ENCODE measurements at regions not wholly inside any gene's neighbourhood (a gene's known extent, or its start where the extent isn't known, plus 50 kb on each side); places are given as distances from the start of the nearest gene placed in this dataset.

DNA sequence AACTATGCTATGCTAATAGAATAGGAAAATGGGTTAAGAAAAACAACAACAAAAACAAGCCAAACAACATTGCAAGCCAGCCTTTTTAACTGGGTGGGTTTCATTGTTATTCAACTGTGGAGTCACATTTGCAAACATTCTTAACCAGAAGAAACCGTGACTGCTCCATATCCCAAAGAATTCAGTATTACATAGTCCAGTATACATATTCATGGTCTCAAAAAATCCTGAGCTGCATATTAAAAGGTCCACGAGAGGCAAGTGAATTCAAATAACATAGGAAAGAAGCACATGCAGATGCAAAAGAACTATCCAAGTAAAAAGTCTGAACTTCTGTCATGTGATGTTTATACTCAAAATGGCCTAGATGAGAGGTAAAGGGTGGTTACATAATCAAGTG, 179.1 kb upstream of the ETAA1 start:
- Histone ChIP-seq H3K4me1 (ENCODE audit: control insufficient read depth in 2 of 2, insufficient read depth in 2 of 2, low read length in 2 of 2) (no peaks in the 10 kb centered on the region), H3K36me3 (ENCODE audit: control insufficient read depth in 2 of 2, insufficient read depth in 2 of 2, low read length in 2 of 2) (no peaks in the 10 kb centered on the region), H3K27me3 (ENCODE audit: control insufficient read depth in 2 of 2, insufficient read depth in 2 of 2, low read length in 2 of 2) (no peaks in the 10 kb centered on the region), H3K4me3 (ENCODE audit: low read length in 2 of 2) (no peak overlapping the region), H3K9me3 (ENCODE audit: control insufficient read depth in 2 of 2, low read length in 2 of 2) (no peaks in the 10 kb centered on the region), H3K9ac (ENCODE audit: low read depth in 1 of 2, low read length in 2 of 2) (no peak overlapping the region), H3K27ac (ENCODE audit: low read depth in 2 of 2, low read length in 2 of 2) (no peak overlapping the region)

DNA sequence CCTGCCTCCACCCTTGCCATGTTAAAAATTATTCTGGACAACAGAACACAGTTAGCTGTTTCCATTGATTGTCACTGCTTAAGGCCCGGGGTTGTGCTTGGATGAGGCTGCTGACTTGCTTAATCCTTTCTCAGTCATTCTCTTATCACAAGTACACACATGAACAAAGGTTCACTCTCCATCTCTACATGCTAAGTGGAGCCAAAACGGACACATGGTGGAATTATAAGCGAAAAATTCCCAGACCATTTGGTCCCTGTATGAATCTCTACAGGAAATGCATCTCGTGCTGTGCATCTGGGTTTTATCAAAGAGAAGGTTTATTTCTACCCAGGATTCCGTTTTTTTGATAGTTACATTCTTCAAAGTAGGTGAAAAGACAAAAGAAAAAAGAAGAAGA, 177.5 kb upstream of the ETAA1 start:
- H3K36me3 ChIP-seq (ENCODE audit: control insufficient read depth in 2 of 2, insufficient read depth in 2 of 2, low read length in 2 of 2), result no peaks in the 10 kb centered on the region
- H3K27me3 ChIP-seq (ENCODE audit: control insufficient read depth in 2 of 2, insufficient read depth in 2 of 2, low read length in 2 of 2), result no peaks in the 10 kb centered on the region
- no peak overlapping the region for H3K4me3 ChIP-seq (ENCODE audit: low read length in 2 of 2)
- H3K9ac ChIP-seq (ENCODE audit: low read depth in 1 of 2, low read length in 2 of 2), result no peak overlapping the region
- no peaks in the 10 kb centered on the region for H3K4me1 ChIP-seq (ENCODE audit: control insufficient read depth in 2 of 2, insufficient read depth in 2 of 2, low read length in 2 of 2)
- H3K27ac ChIP-seq (ENCODE audit: low read depth in 2 of 2, low read length in 2 of 2), result no peak overlapping the region
- H3K9me3 ChIP-seq (ENCODE audit: control insufficient read depth in 2 of 2, low read length in 2 of 2), result no peaks in the 10 kb centered on the region

DNA sequence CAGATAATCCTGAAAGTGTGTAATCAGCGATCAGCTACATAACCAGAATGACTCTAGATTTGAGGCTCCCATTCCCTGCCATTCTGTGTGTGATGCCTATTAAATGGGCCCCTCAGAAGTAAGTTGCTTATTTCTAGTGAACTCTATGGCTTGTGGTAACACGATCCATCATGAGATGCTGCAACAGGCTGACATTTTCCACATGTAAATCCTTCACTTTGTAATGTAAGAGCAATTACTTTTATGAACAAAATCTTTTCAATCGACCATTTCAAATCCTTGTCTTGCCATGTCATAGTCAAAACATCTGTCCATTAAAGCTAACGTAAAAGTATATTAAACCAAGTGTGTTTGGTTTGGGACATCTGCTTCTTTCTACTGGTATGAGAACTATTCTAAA, 175.9 kb upstream of the ETAA1 start:
- H3K27ac ChIP-seq (ENCODE audit: low read depth in 2 of 2, low read length in 2 of 2), result no peak overlapping the region
- no peaks in the 10 kb centered on the region for H3K4me1 ChIP-seq (ENCODE audit: control insufficient read depth in 2 of 2, insufficient read depth in 2 of 2, low read length in 2 of 2)
- H3K9me3 ChIP-seq (ENCODE audit: control insufficient read depth in 2 of 2, low read length in 2 of 2), result no peaks in the 10 kb centered on the region
- H3K27me3 ChIP-seq (ENCODE audit: control insufficient read depth in 2 of 2, insufficient read depth in 2 of 2, low read length in 2 of 2), result no peaks in the 10 kb centered on the region
- H3K4me3 ChIP-seq (ENCODE audit: low read length in 2 of 2), result no peak overlapping the region
- no peaks in the 10 kb centered on the region for H3K36me3 ChIP-seq (ENCODE audit: control insufficient read depth in 2 of 2, insufficient read depth in 2 of 2, low read length in 2 of 2)
- H3K9ac ChIP-seq (ENCODE audit: low read depth in 1 of 2, low read length in 2 of 2), result no peak overlapping the region

DNA sequence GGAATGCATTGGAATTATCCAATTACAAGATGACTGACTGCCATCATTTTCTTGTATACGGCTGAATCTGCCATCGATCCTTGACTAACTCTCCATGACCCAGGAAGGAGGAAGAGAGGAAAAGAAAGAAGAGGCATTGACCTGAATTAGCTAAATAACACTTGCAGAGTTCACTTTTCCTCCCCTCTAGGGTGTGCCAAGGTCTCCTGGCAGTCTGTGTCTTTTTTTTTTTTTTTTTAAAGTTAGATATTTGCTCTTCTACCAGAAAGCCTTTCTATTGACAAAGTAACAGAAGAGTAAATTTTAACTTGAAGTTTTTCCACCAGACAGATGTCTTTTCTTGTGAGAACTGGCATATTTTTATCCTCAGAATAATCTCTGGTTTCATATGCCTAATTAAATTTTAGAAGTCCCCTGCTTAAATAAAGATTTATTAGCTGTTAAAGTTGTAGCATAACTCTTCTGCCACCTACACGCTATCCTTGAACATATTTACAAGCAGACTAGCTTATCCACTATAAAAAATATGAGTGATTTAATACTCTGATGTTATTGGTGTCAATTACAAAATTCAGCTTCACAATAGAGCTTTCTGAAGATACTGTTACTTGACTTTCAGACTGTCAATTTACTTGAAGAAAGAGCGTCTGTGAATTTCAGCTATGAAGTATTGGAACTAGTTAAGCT, 171.7 kb upstream of the ETAA1 start:
- no peaks in the 10 kb centered on the region for H3K9me3 ChIP-seq (ENCODE audit: control insufficient read depth in 2 of 2, low read length in 2 of 2)
- H3K4me1 ChIP-seq (ENCODE audit: control insufficient read depth in 2 of 2, insufficient read depth in 2 of 2, low read length in 2 of 2), result no peaks in the 10 kb centered on the region
- H3K36me3 ChIP-seq (ENCODE audit: control insufficient read depth in 2 of 2, insufficient read depth in 2 of 2, low read length in 2 of 2), result no peaks in the 10 kb centered on the region

DNA sequence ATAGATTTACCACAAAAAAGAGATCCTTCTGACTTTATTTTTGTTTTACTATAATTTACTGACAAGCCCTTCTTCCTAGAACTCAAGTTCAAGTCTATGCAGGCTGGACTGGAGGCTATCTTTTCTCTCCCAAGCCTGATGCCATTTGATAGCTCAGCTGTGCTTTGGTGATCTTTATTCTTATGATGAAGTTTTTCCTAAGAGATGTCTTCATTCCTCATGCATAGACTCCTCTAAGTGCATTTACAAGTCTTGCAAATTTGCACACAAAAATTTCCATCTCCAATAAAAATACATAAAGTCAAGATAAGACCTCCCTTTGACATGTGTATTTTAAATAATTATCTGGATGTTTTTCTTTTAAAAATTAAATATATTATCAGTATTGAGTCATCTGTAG, 167.4 kb upstream of the ETAA1 start:
- no peaks in the 10 kb centered on the region for H3K9me3 ChIP-seq (ENCODE audit: control insufficient read depth in 2 of 2, low read length in 2 of 2)
- no peaks in the 10 kb centered on the region for H3K36me3 ChIP-seq (ENCODE audit: control insufficient read depth in 2 of 2, insufficient read depth in 2 of 2, low read length in 2 of 2)
- no peak overlapping the region for H3K9ac ChIP-seq (ENCODE audit: low read depth in 1 of 2, low read length in 2 of 2)
- no peaks in the 10 kb centered on the region for H3K27me3 ChIP-seq (ENCODE audit: control insufficient read depth in 2 of 2, insufficient read depth in 2 of 2, low read length in 2 of 2)
- no peak overlapping the region for H3K27ac ChIP-seq (ENCODE audit: low read depth in 2 of 2, low read length in 2 of 2)
- H3K4me1 ChIP-seq (ENCODE audit: control insufficient read depth in 2 of 2, insufficient read depth in 2 of 2, low read length in 2 of 2), result no peaks in the 10 kb centered on the region
- no peak overlapping the region for H3K4me3 ChIP-seq (ENCODE audit: low read length in 2 of 2)

More for the DNA sequence above, 171.7 kb upstream of the ETAA1 start:
- Histone ChIP-seq H3K9ac (ENCODE audit: low read depth in 1 of 2, low read length in 2 of 2) (no peak overlapping the region), H3K27ac (ENCODE audit: low read depth in 2 of 2, low read length in 2 of 2) (no peak overlapping the region), H3K27me3 (ENCODE audit: control insufficient read depth in 2 of 2, insufficient read depth in 2 of 2, low read length in 2 of 2) (no peaks in the 10 kb centered on the region), H3K4me3 (ENCODE audit: low read length in 2 of 2) (no peak overlapping the region)

DNA sequence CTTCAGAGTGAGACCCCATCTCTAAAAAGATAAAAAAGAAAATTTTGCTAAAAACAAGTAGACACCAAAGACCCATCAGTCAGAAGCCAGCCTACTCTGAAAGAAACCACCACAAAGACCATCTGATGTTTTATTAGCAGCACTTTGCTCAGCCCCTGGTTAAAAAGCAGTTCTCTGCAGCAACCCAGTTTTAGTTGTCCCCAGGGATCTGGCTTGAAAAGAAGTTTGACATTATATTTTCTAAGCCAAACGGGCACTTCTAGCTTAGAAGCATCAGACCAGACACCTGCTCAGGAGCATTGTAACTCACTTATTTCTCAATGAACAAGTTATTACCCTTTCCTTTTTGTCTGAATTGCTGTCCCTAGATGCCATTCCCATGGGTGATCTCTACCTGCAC, 164.2 kb upstream of the ETAA1 start:
- H3K4me1 ChIP-seq (ENCODE audit: control insufficient read depth in 2 of 2, insufficient read depth in 2 of 2, low read length in 2 of 2), result no peaks in the 10 kb centered on the region
- H3K36me3 ChIP-seq (ENCODE audit: control insufficient read depth in 2 of 2, insufficient read depth in 2 of 2, low read length in 2 of 2), result no peaks in the 10 kb centered on the region
- H3K9ac ChIP-seq (ENCODE audit: low read depth in 1 of 2, low read length in 2 of 2), result no peak overlapping the region
- H3K27ac ChIP-seq (ENCODE audit: low read depth in 2 of 2, low read length in 2 of 2), result no peak overlapping the region
- H3K4me3 ChIP-seq (ENCODE audit: low read length in 2 of 2), result no peak overlapping the region
- no peaks in the 10 kb centered on the region for H3K27me3 ChIP-seq (ENCODE audit: control insufficient read depth in 2 of 2, insufficient read depth in 2 of 2, low read length in 2 of 2)
- no peaks in the 10 kb centered on the region for H3K9me3 ChIP-seq (ENCODE audit: control insufficient read depth in 2 of 2, low read length in 2 of 2)

DNA sequence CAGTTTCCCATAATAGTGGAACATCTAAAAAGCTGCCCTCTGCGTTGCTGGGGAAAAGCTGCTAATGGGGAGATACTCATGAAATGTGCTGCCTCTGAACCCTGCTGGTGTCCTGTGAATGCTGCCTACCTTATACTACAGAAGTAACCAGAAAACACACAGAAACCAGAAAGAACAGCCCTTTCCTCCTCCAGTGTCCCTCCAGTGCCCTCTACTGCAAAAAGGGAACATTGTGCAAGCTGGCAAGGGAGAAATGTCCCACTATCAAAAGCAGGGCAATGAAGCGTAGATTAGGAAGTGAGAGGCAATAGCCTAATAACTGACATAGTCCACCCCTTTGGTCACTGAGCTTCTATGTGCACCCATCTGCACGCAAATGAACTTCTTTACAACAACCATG, 162.7 kb upstream of the ETAA1 start:
- H3K27me3 ChIP-seq (ENCODE audit: control insufficient read depth in 2 of 2, insufficient read depth in 2 of 2, low read length in 2 of 2), result no peaks in the 10 kb centered on the region
- no peaks in the 10 kb centered on the region for H3K36me3 ChIP-seq (ENCODE audit: control insufficient read depth in 2 of 2, insufficient read depth in 2 of 2, low read length in 2 of 2)

DNA sequence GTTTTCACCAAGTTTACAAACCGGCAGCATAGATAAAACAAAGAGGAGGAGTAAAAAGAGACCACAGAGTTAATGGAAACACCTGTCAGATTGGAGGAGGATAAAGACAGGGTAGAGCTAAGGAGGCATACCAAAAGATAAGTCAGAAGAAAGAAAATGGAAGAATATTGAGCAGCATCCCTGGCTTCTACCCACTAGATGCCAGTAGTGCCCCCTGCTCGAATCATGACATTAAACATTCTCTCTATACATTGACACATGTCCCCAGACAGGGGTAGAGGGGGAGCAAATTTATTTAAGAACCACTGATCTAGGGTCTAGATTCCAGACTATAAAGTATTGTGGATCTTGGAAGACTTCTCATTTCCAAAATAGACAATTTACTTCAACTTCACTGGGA, 159.8 kb upstream of the ETAA1 start:
- Histone ChIP-seq H3K36me3 (ENCODE audit: control insufficient read depth in 2 of 2, insufficient read depth in 2 of 2, low read length in 2 of 2) (no peaks in the 10 kb centered on the region), H3K9me3 (ENCODE audit: control insufficient read depth in 2 of 2, low read length in 2 of 2) (no peaks in the 10 kb centered on the region), H3K27me3 (ENCODE audit: control insufficient read depth in 2 of 2, insufficient read depth in 2 of 2, low read length in 2 of 2) (no peaks in the 10 kb centered on the region), H3K4me3 (ENCODE audit: low read length in 2 of 2) (no peak overlapping the region), H3K9ac (ENCODE audit: low read depth in 1 of 2, low read length in 2 of 2) (no peak overlapping the region), H3K4me1 (ENCODE audit: control insufficient read depth in 2 of 2, insufficient read depth in 2 of 2, low read length in 2 of 2) (no peaks in the 10 kb centered on the region), H3K27ac (ENCODE audit: low read depth in 2 of 2, low read length in 2 of 2) (no peak overlapping the region)

More for the DNA sequence above, 162.7 kb upstream of the ETAA1 start:
- Histone ChIP-seq H3K9me3 (ENCODE audit: control insufficient read depth in 2 of 2, low read length in 2 of 2) (no peaks in the 10 kb centered on the region), H3K27ac (ENCODE audit: low read depth in 2 of 2, low read length in 2 of 2) (no peak overlapping the region), H3K4me3 (ENCODE audit: low read length in 2 of 2) (no peak overlapping the region), H3K4me1 (ENCODE audit: control insufficient read depth in 2 of 2, insufficient read depth in 2 of 2, low read length in 2 of 2) (no peaks in the 10 kb centered on the region), H3K9ac (ENCODE audit: low read depth in 1 of 2, low read length in 2 of 2) (no peak overlapping the region)

DNA sequence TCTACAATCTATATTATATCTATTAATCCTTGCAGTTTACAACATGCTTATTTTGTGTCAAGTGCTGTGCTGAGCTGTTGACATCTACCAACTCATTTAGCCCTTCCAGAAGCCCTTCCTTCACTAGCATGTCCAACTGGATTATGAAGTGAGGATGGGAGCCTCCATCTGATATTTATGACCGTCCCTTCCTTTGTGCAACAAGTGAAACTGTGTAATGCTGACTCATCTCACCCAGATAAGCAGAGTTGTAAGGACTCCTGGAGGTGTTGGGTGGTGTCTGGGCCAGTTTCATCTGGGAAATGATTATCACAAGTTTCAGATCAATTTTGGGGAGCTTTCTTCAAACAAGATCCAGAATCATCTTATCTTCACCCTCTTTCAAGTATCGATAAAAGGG, 156.6 kb upstream of the ETAA1 start:
- Histone ChIP-seq H3K9ac (ENCODE audit: low read depth in 1 of 2, low read length in 2 of 2) (no peak overlapping the region), H3K9me3 (ENCODE audit: control insufficient read depth in 2 of 2, low read length in 2 of 2) (no peaks in the 10 kb centered on the region), H3K27me3 (ENCODE audit: control insufficient read depth in 2 of 2, insufficient read depth in 2 of 2, low read length in 2 of 2) (no peaks in the 10 kb centered on the region), H3K4me1 (ENCODE audit: control insufficient read depth in 2 of 2, insufficient read depth in 2 of 2, low read length in 2 of 2) (no peaks in the 10 kb centered on the region), H3K27ac (ENCODE audit: low read depth in 2 of 2, low read length in 2 of 2) (no peak overlapping the region), H3K36me3 (ENCODE audit: control insufficient read depth in 2 of 2, insufficient read depth in 2 of 2, low read length in 2 of 2) (no peaks in the 10 kb centered on the region), H3K4me3 (ENCODE audit: low read length in 2 of 2) (no peak overlapping the region)

DNA sequence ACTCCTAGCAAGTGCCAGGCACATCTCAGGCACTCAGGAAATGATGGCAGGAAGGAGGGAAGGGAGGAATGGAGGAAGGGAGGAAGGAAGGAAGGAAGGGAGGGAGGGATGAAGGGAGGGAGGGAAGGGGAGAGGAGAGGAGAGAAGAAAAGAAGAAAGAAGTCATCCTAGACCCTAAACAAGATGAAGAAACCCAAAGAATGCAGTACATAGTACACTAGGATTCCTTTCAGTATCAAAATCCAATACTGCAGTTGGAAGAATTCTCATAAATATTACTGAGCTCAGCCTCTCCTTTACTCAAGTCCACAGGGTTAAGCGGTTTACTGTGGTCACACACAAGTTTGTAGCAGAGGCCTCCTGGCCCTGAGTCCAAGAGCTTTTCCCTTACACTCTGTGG, 155.7 kb upstream of the ETAA1 start:
- H3K27ac ChIP-seq (ENCODE audit: low read depth in 2 of 2, low read length in 2 of 2), result no peak overlapping the region
- H3K36me3 ChIP-seq (ENCODE audit: control insufficient read depth in 2 of 2, insufficient read depth in 2 of 2, low read length in 2 of 2), result no peaks in the 10 kb centered on the region
- no peaks in the 10 kb centered on the region for H3K4me1 ChIP-seq (ENCODE audit: control insufficient read depth in 2 of 2, insufficient read depth in 2 of 2, low read length in 2 of 2)
- no peaks in the 10 kb centered on the region for H3K27me3 ChIP-seq (ENCODE audit: control insufficient read depth in 2 of 2, insufficient read depth in 2 of 2, low read length in 2 of 2)
- H3K9me3 ChIP-seq (ENCODE audit: control insufficient read depth in 2 of 2, low read length in 2 of 2), result no peaks in the 10 kb centered on the region
- no peak overlapping the region for H3K9ac ChIP-seq (ENCODE audit: low read depth in 1 of 2, low read length in 2 of 2)
- no peak overlapping the region for H3K4me3 ChIP-seq (ENCODE audit: low read length in 2 of 2)

DNA sequence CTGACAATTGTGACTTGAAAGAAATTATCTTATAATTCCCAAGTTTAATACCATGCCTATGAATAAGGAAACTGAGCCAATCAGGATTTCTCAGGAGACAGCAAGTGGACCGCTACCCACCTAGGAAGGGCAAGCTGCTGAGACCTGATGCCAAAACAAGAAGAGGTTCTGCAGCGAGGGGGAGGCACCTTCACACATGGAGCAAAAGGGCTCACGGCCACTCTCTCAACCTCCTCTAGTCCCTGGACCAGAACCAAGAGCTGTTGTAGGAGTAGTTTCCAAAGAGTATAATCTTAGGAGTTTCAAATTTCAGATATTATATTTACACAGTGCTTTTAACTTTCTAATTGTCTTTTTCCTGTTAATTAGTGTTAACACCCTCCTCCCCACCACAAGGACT, 154.7 kb upstream of the ETAA1 start:
- Histone ChIP-seq H3K9me3 (ENCODE audit: control insufficient read depth in 2 of 2, low read length in 2 of 2) (no peaks in the 10 kb centered on the region), H3K9ac (ENCODE audit: low read depth in 1 of 2, low read length in 2 of 2) (no peak overlapping the region), H3K27ac (ENCODE audit: low read depth in 2 of 2, low read length in 2 of 2) (no peak overlapping the region), H3K4me3 (ENCODE audit: low read length in 2 of 2) (no peak overlapping the region), H3K4me1 (ENCODE audit: control insufficient read depth in 2 of 2, insufficient read depth in 2 of 2, low read length in 2 of 2) (no peaks in the 10 kb centered on the region), H3K27me3 (ENCODE audit: control insufficient read depth in 2 of 2, insufficient read depth in 2 of 2, low read length in 2 of 2) (no peaks in the 10 kb centered on the region), H3K36me3 (ENCODE audit: control insufficient read depth in 2 of 2, insufficient read depth in 2 of 2, low read length in 2 of 2) (no peaks in the 10 kb centered on the region)

All from mucosa of rectum (tissue), 2 donors.